ENCODE measurements at regions not wholly inside any gene's neighbourhood (a gene's known extent, or its start where the extent isn't known, plus 50 kb on each side); places are given as distances from the start of the nearest gene placed in this dataset.

- TF ChIP-seq, protein P1, sequence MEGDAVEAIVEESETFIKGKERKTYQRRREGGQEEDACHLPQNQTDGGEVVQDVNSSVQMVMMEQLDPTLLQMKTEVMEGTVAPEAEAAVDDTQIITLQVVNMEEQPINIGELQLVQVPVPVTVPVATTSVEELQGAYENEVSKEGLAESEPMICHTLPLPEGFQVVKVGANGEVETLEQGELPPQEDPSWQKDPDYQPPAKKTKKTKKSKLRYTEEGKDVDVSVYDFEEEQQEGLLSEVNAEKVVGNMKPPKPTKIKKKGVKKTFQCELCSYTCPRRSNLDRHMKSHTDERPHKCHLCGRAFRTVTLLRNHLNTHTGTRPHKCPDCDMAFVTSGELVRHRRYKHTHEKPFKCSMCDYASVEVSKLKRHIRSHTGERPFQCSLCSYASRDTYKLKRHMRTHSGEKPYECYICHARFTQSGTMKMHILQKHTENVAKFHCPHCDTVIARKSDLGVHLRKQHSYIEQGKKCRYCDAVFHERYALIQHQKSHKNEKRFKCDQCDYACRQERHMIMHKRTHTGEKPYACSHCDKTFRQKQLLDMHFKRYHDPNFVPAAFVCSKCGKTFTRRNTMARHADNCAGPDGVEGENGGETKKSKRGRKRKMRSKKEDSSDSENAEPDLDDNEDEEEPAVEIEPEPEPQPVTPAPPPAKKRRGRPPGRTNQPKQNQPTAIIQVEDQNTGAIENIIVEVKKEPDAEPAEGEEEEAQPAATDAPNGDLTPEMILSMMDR (IDR thresholded peaks at IDR 0.05): no peak
- TF ChIP-seq POLR2A (IDR thresholded peaks at IDR 0.05; ENCODE audit: low read depth) (no peak), POLR2AphosphoS5 (IDR thresholded peaks at IDR 0.05) (no peak)
These were observed 590.6 kb upstream of the NOX3 start for GRCh38 chr6:156046268-156046665.

Measured in esophagus muscularis mucosa (tissue), 3 donors.